PC-3 (cell line): ENCODE measurements at regions not wholly inside any gene's neighbourhood (a gene's known extent, or its start where the extent isn't known, plus 50 kb on each side); places are given as distances from the start of the nearest gene placed in this dataset.

ENCODE experiments used
- CTCF ChIP-seq: fragments of 300-600 bp; sonication (generic); conservative IDR thresholded peaks from 2 replicates; pipeline ENCODE4 v1.5.1; 2017; ENCODE audit warnings: antibody characterized with exemption, low read depth, mild to moderate bottlenecking, low read length
- EZH2 ChIP-seq: fragments of 300-600 bp; sonication (generic); IDR thresholded peaks from one replicate; pipeline ENCODE4 v1.6.1; 2017; ENCODE audit warnings: antibody characterized with exemption, mild to moderate bottlenecking, low read length; ENCODE audit not compliant: unreplicated experiment
- EZH2phosphoT487 ChIP-seq: fragments of 300-600 bp; sonication (generic); IDR thresholded peaks from 2 replicates; pipeline ENCODE4 v1.6.1; 2018; ENCODE audit warnings: mild to moderate bottlenecking, antibody characterized with exemption, low read length, borderline replicate concordance

- TF ChIP-seq CTCF = no peak
- TF ChIP-seq EZH2phosphoT487 = no peak
- TF ChIP-seq EZH2 = no peak
Observed at GRCh38 chr15:81475471-81475870, 101.5 kb upstream of the TMC3 start.
